PC-3 (cell line): ENCODE measurements at regions not wholly inside any gene's neighbourhood (a gene's known extent, or its start where the extent isn't known, plus 50 kb on each side); places are given as distances from the start of the nearest gene placed in this dataset.

Source experiments
- EZH2phosphoT487 ChIP-seq: fragments of 300-600 bp; sonication (generic); IDR thresholded peaks from 2 replicates; pipeline ENCODE4 v1.6.1; 2018; ENCODE audit warnings: mild to moderate bottlenecking, antibody characterized with exemption, low read length, borderline replicate concordance
- TF ChIP-seq, protein P1 (sequence below): fragments of 300-600 bp; sonication (generic); conservative IDR thresholded peaks from 2 replicates; pipeline ENCODE4 v1.5.1; 2017; ENCODE audit warnings: antibody characterized with exemption, low read depth, mild to moderate bottlenecking, low read length

GRCh38 chr10:118979661-118980060 is 49.9 kb upstream of the NANOS1 start:
- TF ChIP-seq, protein P1, sequence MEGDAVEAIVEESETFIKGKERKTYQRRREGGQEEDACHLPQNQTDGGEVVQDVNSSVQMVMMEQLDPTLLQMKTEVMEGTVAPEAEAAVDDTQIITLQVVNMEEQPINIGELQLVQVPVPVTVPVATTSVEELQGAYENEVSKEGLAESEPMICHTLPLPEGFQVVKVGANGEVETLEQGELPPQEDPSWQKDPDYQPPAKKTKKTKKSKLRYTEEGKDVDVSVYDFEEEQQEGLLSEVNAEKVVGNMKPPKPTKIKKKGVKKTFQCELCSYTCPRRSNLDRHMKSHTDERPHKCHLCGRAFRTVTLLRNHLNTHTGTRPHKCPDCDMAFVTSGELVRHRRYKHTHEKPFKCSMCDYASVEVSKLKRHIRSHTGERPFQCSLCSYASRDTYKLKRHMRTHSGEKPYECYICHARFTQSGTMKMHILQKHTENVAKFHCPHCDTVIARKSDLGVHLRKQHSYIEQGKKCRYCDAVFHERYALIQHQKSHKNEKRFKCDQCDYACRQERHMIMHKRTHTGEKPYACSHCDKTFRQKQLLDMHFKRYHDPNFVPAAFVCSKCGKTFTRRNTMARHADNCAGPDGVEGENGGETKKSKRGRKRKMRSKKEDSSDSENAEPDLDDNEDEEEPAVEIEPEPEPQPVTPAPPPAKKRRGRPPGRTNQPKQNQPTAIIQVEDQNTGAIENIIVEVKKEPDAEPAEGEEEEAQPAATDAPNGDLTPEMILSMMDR: no peak
- no peak for TF ChIP-seq EZH2phosphoT487
